NCI-H2227 (cell line): ENCODE measurements at regions not wholly inside any gene's neighbourhood (a gene's known extent, or its start where the extent isn't known, plus 50 kb on each side); places are given as distances from the start of the nearest gene placed in this dataset.

Source experiments
- DNase-seq: peaks from one replicate; lab custom pipeline; 2025; ENCODE audit not compliant: unreplicated experiment; lab: John Stamatoyannopoulos, UW

GRCh38 chr5:82772281-82772680 lies 304.9 kb downstream of the TMEM167A start:
- no peak for DNase-seq

- no peak for DNase-seq
Measured at GRCh38 chr5:82766206-82766605, 311.0 kb downstream of the TMEM167A start.

GRCh38 chr5:82765765-82766164 lies 311.4 kb downstream of the TMEM167A start:
- DNase-seq = no peak

GRCh38 chr5:82760856-82761255 lies 316.3 kb downstream of the TMEM167A start:
- DNase-seq = no peak

GRCh38 chr5:82758881-82759280 lies 318.3 kb downstream of the TMEM167A start:
- no peak for DNase-seq

GRCh38 chr5:82754759-82755158 lies 322.4 kb downstream of the TMEM167A start:
- DNase-seq = no peak

GRCh38 chr5:82754036-82754746 lies 323.0 kb downstream of the TMEM167A start:
- no peak for DNase-seq

DNA sequence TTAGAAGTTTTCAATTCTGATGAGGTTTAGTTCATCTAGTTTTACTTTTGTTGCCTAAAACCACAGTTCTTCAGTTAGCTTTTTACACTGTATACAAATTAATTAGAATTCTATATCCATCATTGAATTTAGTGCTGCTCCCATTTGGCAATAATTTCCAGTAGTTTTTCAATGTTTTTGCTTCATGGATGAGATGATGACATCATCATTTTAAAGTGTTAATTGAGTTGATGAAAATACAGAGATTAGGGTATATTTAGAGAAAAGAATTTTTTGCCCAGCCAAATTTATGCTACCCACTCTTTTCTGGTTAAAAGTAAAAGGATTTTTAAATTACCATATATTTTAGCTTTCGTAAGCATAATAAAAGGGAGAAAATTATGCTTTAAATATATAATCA lies 323.8 kb downstream of the TMEM167A start:
- DNase-seq = no peak

- DNase-seq = no peak
Measured at GRCh38 chr5:82749461-82749820, 327.8 kb downstream of the TMEM167A start.

DNA sequence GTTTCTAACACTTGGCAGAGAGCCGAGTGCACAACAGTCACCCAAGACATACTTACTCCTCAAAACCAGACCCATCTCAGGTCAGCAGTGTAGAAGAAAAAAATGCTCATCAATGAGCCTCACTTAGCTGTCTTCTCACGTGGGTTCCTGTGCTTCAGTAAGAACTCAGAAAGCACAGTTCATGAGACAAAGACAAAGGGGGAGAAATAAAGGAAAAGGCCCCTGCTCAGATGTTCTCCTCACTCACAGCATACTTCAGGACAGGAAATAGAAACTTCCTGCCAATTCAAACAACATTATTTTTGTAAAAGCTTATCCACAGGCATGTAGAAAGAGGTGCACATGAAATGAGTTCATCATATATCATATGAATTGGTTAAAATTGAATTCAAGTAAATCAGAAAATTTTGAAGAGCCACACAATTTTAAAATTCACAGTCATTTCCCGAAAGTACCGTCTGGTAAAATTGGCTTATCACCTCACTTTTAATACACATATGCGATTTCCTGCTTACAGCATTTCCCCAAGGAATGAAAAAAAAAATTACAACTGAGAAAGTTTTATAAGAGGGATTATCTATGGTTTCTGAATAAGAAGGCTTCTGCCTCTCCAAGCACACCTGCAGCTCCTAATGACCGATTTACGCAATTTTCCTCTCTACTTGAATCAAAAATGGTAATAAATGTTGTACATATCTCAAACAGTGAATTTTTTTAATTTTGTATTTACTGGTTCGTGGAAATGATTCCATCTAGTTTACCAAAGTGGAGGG lies 328.3 kb downstream of the TMEM167A start:
- no peak for DNase-seq

DNA sequence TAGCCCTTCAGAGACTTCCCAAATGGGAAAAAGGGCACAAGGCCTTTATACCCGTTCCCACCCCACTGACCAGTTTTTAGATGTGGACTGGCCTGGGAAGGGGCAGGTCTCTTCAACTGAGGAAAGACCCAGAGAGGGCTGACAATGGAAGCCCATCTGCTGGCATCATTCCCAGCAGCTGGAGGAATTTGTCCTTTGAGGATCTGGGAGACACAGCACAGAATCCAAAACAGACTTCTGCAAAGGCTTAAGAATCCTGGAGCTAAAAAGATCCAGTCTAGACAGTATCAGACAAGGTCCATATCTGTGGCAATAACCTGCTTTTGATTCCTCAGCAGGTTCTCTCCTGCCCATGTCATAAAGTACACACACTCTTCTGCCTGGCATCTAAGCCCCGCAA lies 329.2 kb downstream of the TMEM167A start:
- no peak for DNase-seq

- DNase-seq = no peak
Measured at GRCh38 chr5:82745016-82745415, 332.2 kb downstream of the TMEM167A start.

DNA sequence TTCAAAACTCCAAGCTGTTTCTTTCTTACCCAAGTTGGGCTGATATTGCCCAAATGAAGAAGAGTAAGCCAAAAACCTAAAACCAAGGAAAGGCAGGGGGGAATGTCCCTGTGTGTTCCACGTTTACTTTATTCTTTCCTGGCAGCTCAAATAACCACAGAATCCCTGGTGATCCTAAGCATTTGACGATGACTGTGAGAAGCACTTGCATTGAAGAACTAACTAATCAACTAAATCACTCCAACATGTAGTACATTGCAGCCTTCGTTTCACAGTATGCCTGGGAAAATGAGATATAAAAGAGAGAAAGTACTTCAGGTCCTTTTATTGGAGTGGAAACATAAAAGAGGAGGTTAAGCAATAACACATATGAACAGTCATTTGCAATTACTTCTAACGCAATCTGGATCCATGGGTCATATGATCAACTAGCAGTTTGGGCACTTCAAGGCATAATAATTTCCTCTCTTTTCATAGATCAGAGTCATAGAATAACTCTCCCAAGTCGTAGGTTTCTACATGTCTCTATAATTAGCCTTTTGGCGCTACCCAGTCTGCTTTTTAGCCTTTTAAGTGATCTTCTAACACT lies 338.4 kb downstream of the TMEM167A start:
- peak; percentile 47 for DNase-seq

DNA sequence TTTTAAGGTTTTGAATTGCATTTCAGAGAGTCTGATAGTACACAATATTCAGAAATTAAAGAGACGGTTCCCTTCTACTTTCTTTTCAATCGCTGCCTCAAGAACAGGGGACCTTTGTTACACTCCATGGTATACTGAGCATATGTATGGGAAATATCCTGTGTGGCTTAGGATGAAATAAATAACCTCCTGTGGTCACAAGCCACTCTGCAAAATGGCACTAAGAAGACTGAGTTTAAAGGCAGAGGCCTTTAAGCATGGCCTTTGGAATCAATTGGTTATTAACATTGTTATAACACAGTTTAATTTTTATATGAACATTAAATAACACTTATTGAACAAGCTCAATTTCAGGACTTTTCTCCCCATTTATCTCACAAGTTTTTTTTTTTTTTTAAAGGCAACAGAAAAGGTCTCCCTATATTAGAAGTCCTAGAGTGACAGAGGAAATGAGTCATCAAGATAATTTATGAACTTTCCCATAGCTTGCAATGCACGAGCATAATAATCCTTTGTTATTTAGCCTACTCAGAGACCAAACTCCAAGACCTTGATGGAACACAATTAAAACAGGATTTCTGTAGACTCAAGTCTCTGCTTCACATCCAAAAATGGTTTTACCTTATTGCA lies 341.9 kb downstream of the TMEM167A start:
- DNase-seq = no peak

GRCh38 chr5:82734347-82734746 lies 342.8 kb downstream of the TMEM167A start:
- DNase-seq = no peak

GRCh38 chr5:82730913-82731312 lies 346.3 kb downstream of the TMEM167A start:
- peak; percentile 1 for DNase-seq

GRCh38 chr5:82728926-82729702 lies 348.1 kb downstream of the TMEM167A start:
- no peak for DNase-seq

DNA sequence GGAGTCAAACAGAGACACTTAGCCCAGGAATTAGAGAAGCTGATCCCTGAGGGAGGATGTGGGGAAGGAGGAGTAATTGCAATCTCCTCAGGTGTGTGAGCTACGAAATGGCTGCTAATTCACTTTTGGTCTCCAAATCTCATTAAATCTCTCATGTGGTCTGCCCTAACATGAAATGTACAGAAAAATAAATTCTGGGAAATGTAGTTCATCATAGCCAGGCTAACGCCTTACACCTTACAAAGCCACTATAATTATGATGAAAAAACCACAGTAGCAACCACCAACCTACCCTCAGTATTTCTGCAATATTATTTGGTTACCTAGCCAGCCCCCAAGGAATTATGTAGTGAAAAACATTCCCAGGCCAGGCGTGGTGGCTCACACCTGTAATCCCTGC lies 354.0 kb downstream of the TMEM167A start:
- DNase-seq = no peak

DNA sequence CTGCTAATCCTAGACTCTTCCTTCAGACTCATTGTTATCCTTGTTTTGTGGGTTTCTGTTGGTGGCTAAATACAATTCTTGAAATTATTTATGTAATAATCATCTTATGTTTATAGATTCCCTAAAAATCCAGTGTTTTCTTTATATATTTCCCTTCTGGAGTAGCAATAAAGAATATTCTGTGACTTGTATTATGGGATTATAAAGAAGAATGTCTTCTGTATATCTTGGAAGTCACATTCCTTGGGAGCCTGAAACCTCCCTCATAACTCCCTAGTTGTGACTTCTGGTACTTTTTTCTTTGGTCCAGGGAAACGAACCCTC lies 356.1 kb downstream of the TMEM167A start:
- DNase-seq = no peak

GRCh38 chr5:82720213-82721086 lies 356.7 kb downstream of the TMEM167A start:
- no peak for DNase-seq
